ENCODE measurements at regions not wholly inside any gene's neighbourhood (a gene's known extent, or its start where the extent isn't known, plus 50 kb on each side); places are given as distances from the start of the nearest gene placed in this dataset.

- TF ChIP-seq CTCF (IDR thresholded peaks at IDR 0.05), result no peak
- TF ChIP-seq EZH2phosphoT487 (IDR thresholded peaks at IDR 0.05; ENCODE audit: borderline replicate concordance, low read depth), result no peak
- TF ChIP-seq CHD2 (IDR thresholded peaks at IDR 0.05; ENCODE audit: low read length, partially characterized antibody), result no peak
- no peak for TF ChIP-seq SMC3 (IDR thresholded peaks at IDR 0.05; ENCODE audit: low read depth, low read length)
- no peak for TF ChIP-seq IRF3 (IDR thresholded peaks at IDR 0.05; ENCODE audit: low read depth, low read length)
- no peak for TF ChIP-seq POLR2AphosphoS5 (IDR thresholded peaks at IDR 0.05; ENCODE audit: low read depth, low read length)
Observed at GRCh38 chr9:88740844-88741243, 205.9 kb downstream of the NXNL2 start.
